ENCODE measurements at regions not wholly inside any gene's neighbourhood (a gene's known extent, or its start where the extent isn't known, plus 50 kb on each side); places are given as distances from the start of the nearest gene placed in this dataset.

- H2AFZ ChIP-seq (ENCODE audit: insufficient read depth, low read depth, low read length, poor library complexity, severe bottlenecking): no peak overlapping the region
- intact Hi-C loops (cut with micrococcal nuclease): no loop called here
- POLR2A ChIA-PET: no interaction called here
- H3K4me1 ChIP-seq (ENCODE audit: control insufficient read depth in 2 of 2, insufficient read depth in 2 of 2, low read length in 2 of 2): no peaks in the 10 kb centered on the region
- no peak overlapping the region for H3K27ac ChIP-seq (ENCODE audit: low read length in 2 of 2)
- no peaks in the 10 kb centered on the region for H3K36me3 ChIP-seq (replicated peaks in 1 of 2; ENCODE audit: control extremely low read depth in 1 of 2, control insufficient read depth in 1 of 2, extremely low read depth in 1 of 2, insufficient read depth in 2 of 2, low read length in 1 of 2)
- no peaks in the 10 kb centered on the region for H4K20me1 ChIP-seq (ENCODE audit: control insufficient read depth, insufficient read depth, low read length, poor library complexity, severe bottlenecking)
- no peaks in the 10 kb centered on the region for H3K79me2 ChIP-seq (ENCODE audit: control insufficient read depth, insufficient read depth, low read length)
- no peaks in the 10 kb centered on the region for H3K4me1 Mint-ChIP-seq
- WGBS (ENCODE audit: insufficient coverage): no CpG with 5 or more reads among the region's 1 CpG
- H3K4me3 Mint-ChIP-seq: no peak overlapping the region
- no peak for ATAC-seq (ENCODE audit: low read depth)
- no peak overlapping the region for H3K4me3 ChIP-seq (ENCODE audit: control extremely low read depth in 1 of 5, extremely low read depth in 1 of 5, insufficient read depth in 1 of 5, low read depth in 2 of 5, low read length in 4 of 5)
- no peak overlapping the region for H3K9ac ChIP-seq (ENCODE audit: low read length)
- H3K27me3 Mint-ChIP-seq: peaks cover 3% of the 10 kb centered on the region
- TF ChIP-seq EZH2 (IDR thresholded peaks at IDR 0.05; ENCODE audit: borderline replicate concordance, insufficient read depth, low read depth, low read length, poor library complexity, severe bottlenecking) (no peak), CTCF (IDR thresholded peaks at IDR 0.05) (no peak)
- peaks cover 0 to 1% (median 0%) of the 10 kb centered on the region in 3 donors for H3K9me3 ChIP-seq (ENCODE audit: control extremely low read depth in 1 of 3, control insufficient read depth in 2 of 3, insufficient read depth in 1 of 3, low read length in 2 of 3)
- H3K4me2 ChIP-seq (replicated peaks; ENCODE audit: low read depth, low read length, poor library complexity, severe bottlenecking): no peak overlapping the region
- CTCF ChIA-PET: no interaction called here
- no peaks in the 10 kb centered on the region for H3K9me3 Mint-ChIP-seq (ENCODE audit: insufficient read depth)
- no peak overlapping the region for H3K27ac Mint-ChIP-seq
- no peak for DNase-seq
- H3K27me3 ChIP-seq (replicated peaks in 1 of 4; ENCODE audit: control extremely low read depth in 1 of 4, control insufficient read depth in 3 of 4, insufficient read depth in 4 of 4, low read length in 3 of 4): no peaks in the 10 kb centered on the region
These were observed 105.5 kb upstream of the AKR1E2 start for GRCh38 chr10:4720463-4720862.

GRCh38 chr10:4719671-4720070, 106.3 kb upstream of the AKR1E2 start:
- WGBS (ENCODE audit: insufficient coverage): no CpG with 5 or more reads among the region's 2 CpGs
- DNase-seq (no peak), ATAC-seq (ENCODE audit: low read depth) (no peak)
- Histone ChIP-seq H3K27me3 (replicated peaks in 1 of 4; ENCODE audit: control extremely low read depth in 1 of 4, control insufficient read depth in 3 of 4, insufficient read depth in 4 of 4, low read length in 3 of 4) (no peaks in the 10 kb centered on the region), H2AFZ (ENCODE audit: insufficient read depth, low read depth, low read length, poor library complexity, severe bottlenecking) (no peak overlapping the region), H3K4me2 (replicated peaks; ENCODE audit: low read depth, low read length, poor library complexity, severe bottlenecking) (no peak overlapping the region), H3K9ac (ENCODE audit: low read length) (no peak overlapping the region), H4K20me1 (ENCODE audit: control insufficient read depth, insufficient read depth, low read length, poor library complexity, severe bottlenecking) (no peaks in the 10 kb centered on the region), H3K4me1 (ENCODE audit: control insufficient read depth in 2 of 2, insufficient read depth in 2 of 2, low read length in 2 of 2) (no peaks in the 10 kb centered on the region), H3K27ac (ENCODE audit: low read length in 2 of 2) (no peak overlapping the region), H3K79me2 (ENCODE audit: control insufficient read depth, insufficient read depth, low read length) (no peaks in the 10 kb centered on the region), H3K4me3 (ENCODE audit: control extremely low read depth in 1 of 5, extremely low read depth in 1 of 5, insufficient read depth in 1 of 5, low read depth in 2 of 5, low read length in 4 of 5) (no peak overlapping the region), H3K36me3 (replicated peaks in 1 of 2; ENCODE audit: control extremely low read depth in 1 of 2, control insufficient read depth in 1 of 2, extremely low read depth in 1 of 2, insufficient read depth in 2 of 2, low read length in 1 of 2) (no peaks in the 10 kb centered on the region), H3K9me3 (ENCODE audit: control extremely low read depth in 1 of 3, control insufficient read depth in 2 of 3, insufficient read depth in 1 of 3, low read length in 2 of 3) (peaks cover 0 to 1% (median 0%) of the 10 kb centered on the region in 3 donors)
- no peak overlapping the region for H3K27ac Mint-ChIP-seq
- CTCF ChIA-PET: no interaction called here
- POLR2A ChIA-PET: no interaction called here
- no peaks in the 10 kb centered on the region for H3K4me1 Mint-ChIP-seq
- no peak overlapping the region for H3K4me3 Mint-ChIP-seq
- TF ChIP-seq CTCF (IDR thresholded peaks at IDR 0.05) (no peak), EZH2 (IDR thresholded peaks at IDR 0.05; ENCODE audit: borderline replicate concordance, insufficient read depth, low read depth, low read length, poor library complexity, severe bottlenecking) (no peak)
- intact Hi-C loops (cut with micrococcal nuclease): no loop called here
- H3K27me3 Mint-ChIP-seq: peaks cover 3% of the 10 kb centered on the region
- H3K9me3 Mint-ChIP-seq (ENCODE audit: insufficient read depth): no peaks in the 10 kb centered on the region

Data from B cell (primary cell).